ENCODE measurements at regions not wholly inside any gene's neighbourhood (a gene's known extent, or its start where the extent isn't known, plus 50 kb on each side); places are given as distances from the start of the nearest gene placed in this dataset.
A peak's percentile ranks its signal among the peaks of the same experiment; 100 is the strongest.

GRCh38 chr7:94295850-94296249, 98.8 kb upstream of the COL1A2 start:
- peaks cover 18 to 53% (median 51%) of the 10 kb centered on the region in 4 donors for H3K4me1 ChIP-seq
- H3K27ac ChIP-seq (replicated peaks in 1 of 4) = peak overlapping the region; percentile 84 to 90 (median 86)
- H3K27me3 ChIP-seq = no peaks in the 10 kb centered on the region
- H3K36me3 ChIP-seq = no peaks in the 10 kb centered on the region
- 37% methylated on average over 4 of the region's 4 CpGs for WGBS
- no peak for DNase-seq (ENCODE audit: extremely low spot score)
- intact Hi-C loops (cut with DNase I) = loop anchor here (1.0 to 5.0 kb wide), 3 partner anchors 81 to 137 kb away; no protein-coding TSS in a partner anchor
- peak overlapping the region in 3 of 4 donors; percentile 17 to 39 (median 39) for H3K4me3 ChIP-seq
- H3K9me3 ChIP-seq = no peaks in the 10 kb centered on the region
- TF ChIP-seq, protein P1, sequence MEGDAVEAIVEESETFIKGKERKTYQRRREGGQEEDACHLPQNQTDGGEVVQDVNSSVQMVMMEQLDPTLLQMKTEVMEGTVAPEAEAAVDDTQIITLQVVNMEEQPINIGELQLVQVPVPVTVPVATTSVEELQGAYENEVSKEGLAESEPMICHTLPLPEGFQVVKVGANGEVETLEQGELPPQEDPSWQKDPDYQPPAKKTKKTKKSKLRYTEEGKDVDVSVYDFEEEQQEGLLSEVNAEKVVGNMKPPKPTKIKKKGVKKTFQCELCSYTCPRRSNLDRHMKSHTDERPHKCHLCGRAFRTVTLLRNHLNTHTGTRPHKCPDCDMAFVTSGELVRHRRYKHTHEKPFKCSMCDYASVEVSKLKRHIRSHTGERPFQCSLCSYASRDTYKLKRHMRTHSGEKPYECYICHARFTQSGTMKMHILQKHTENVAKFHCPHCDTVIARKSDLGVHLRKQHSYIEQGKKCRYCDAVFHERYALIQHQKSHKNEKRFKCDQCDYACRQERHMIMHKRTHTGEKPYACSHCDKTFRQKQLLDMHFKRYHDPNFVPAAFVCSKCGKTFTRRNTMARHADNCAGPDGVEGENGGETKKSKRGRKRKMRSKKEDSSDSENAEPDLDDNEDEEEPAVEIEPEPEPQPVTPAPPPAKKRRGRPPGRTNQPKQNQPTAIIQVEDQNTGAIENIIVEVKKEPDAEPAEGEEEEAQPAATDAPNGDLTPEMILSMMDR (IDR thresholded peaks at IDR 0.05) = peak; percentile 66 to 81 (median 75)
- no peak for TF ChIP-seq EP300 (IDR thresholded peaks at IDR 0.05)
- peak; percentile 44 to 68 for TF ChIP-seq POLR2AphosphoS5 (IDR thresholded peaks at IDR 0.05)
- TF ChIP-seq POLR2A (IDR thresholded peaks at IDR 0.05; ENCODE audit: low read depth) = no peak

- peak overlapping the region; percentile 84 to 90 (median 86) for H3K27ac ChIP-seq (replicated peaks in 1 of 4)
- no peaks in the 10 kb centered on the region for H3K36me3 ChIP-seq
- H3K4me3 ChIP-seq = peak overlapping the region; percentile 13 to 41 (median 39)
- TF ChIP-seq EP300 (IDR thresholded peaks at IDR 0.05) = no peak
- H3K27me3 ChIP-seq = no peaks in the 10 kb centered on the region
- H3K9me3 ChIP-seq = no peaks in the 10 kb centered on the region
- DNase-seq (ENCODE audit: extremely low spot score) = no peak
- intact Hi-C loops (cut with DNase I) = loop anchor here (5.0 kb wide), 1 partner anchor 80 kb away; no protein-coding TSS in a partner anchor
- 48% methylated on average over 2 of the region's 2 CpGs for WGBS
- H3K4me1 ChIP-seq = peaks cover 18 to 63% (median 61%) of the 10 kb centered on the region in 4 donors
Observed at GRCh38 chr7:94296881-94297280, 97.8 kb upstream of the COL1A2 start.

- H3K4me1 ChIP-seq = peaks cover 22 to 69% (median 67%) of the 10 kb centered on the region in 4 donors
- H3K27me3 ChIP-seq = no peaks in the 10 kb centered on the region
- TF ChIP-seq POLR2AphosphoS5 (IDR thresholded peaks at IDR 0.05) (peak; percentile 56 to 74), POLR2A (IDR thresholded peaks at IDR 0.05; ENCODE audit: low read depth) (no peak)
- TF ChIP-seq, protein P1 (IDR thresholded peaks at IDR 0.05) = no peak
- H3K9me3 ChIP-seq = no peaks in the 10 kb centered on the region
- peak overlapping the region; percentile 13 to 41 (median 39) for H3K4me3 ChIP-seq
- no peak for DNase-seq (ENCODE audit: extremely low spot score)
- WGBS = 8% methylated on average over 5 of the region's 5 CpGs
- H3K27ac ChIP-seq (replicated peaks in 1 of 4) = peak overlapping the region; percentile 84 to 90 (median 86)
- no peaks in the 10 kb centered on the region for H3K36me3 ChIP-seq
- intact Hi-C loops (cut with DNase I) = loop anchor here (5.0 kb wide), 1 partner anchor 80 kb away; no protein-coding TSS in a partner anchor
Observed at GRCh38 chr7:94297397-94297838, 97.3 kb upstream of the COL1A2 start.

GRCh38 chr7:94298943-94299342, 95.8 kb upstream of the COL1A2 start:
- Histone ChIP-seq H3K27ac (replicated peaks in 1 of 4) (peak overlapping the region; percentile 84 to 90 (median 86)), H3K27me3 (no peaks in the 10 kb centered on the region), H3K36me3 (no peaks in the 10 kb centered on the region), H3K9me3 (no peaks in the 10 kb centered on the region), H3K4me3 (no peak overlapping the region), H3K4me1 (peaks cover 32 to 84% (median 82%) of the 10 kb centered on the region in 4 donors)
- no peak for TF ChIP-seq POLR2A (IDR thresholded peaks at IDR 0.05; ENCODE audit: low read depth)
- no peak for TF ChIP-seq EP300 (IDR thresholded peaks at IDR 0.05)
- TF ChIP-seq, protein P1 (IDR thresholded peaks at IDR 0.05) = no peak
- TF ChIP-seq POLR2AphosphoS5 (IDR thresholded peaks at IDR 0.05) = peak in 1 of 2 donors; percentile 25
- 38% methylated on average over 3 of the region's 3 CpGs for WGBS
- intact Hi-C loops (cut with DNase I) = loop anchor here (5.0 kb wide), 1 partner anchor 78 kb away; no protein-coding TSS in a partner anchor
- no peak for DNase-seq (ENCODE audit: extremely low spot score)

- intact Hi-C loops (cut with DNase I) = no loop called here
- Histone ChIP-seq H3K27ac (replicated peaks in 1 of 4) (peak overlapping the region; percentile 84 to 90 (median 86)), H3K36me3 (no peaks in the 10 kb centered on the region), H3K9me3 (no peaks in the 10 kb centered on the region), H3K4me1 (peaks cover 32 to 90% (median 87%) of the 10 kb centered on the region in 4 donors), H3K4me3 (no peak overlapping the region), H3K27me3 (no peaks in the 10 kb centered on the region)
- DNase-seq (ENCODE audit: extremely low spot score) = no peak
- TF ChIP-seq, protein P1 (IDR thresholded peaks at IDR 0.05) = no peak
- TF ChIP-seq EP300 (IDR thresholded peaks at IDR 0.05) = no peak
- no peak for TF ChIP-seq POLR2A (IDR thresholded peaks at IDR 0.05; ENCODE audit: low read depth)
- 81% methylated on average over 6 of the region's 8 CpGs for WGBS
Observed at GRCh38 chr7:94300176-94300835, 94.4 kb upstream of the COL1A2 start.
